HFFc6 (cell line): ENCODE measurements at regions not wholly inside any gene's neighbourhood (a gene's known extent, or its start where the extent isn't known, plus 50 kb on each side); places are given as distances from the start of the nearest gene placed in this dataset.

Experiments used
- DNase-seq: peaks from one replicate; pipeline ENCODE4 v3.0.0-alpha.2; 2018
- H3K27ac Mint-ChIP-seq: 2 replicates; pipeline ENCODE4 v1.8.0; 2020; ENCODE audit warnings: mild to moderate bottlenecking, mixed read lengths
- H3K27me3 Mint-ChIP-seq: 2 replicates; pipeline ENCODE4 v1.8.0; 2021; ENCODE audit warnings: mild to moderate bottlenecking, moderate library complexity, mixed read lengths; ENCODE audit not compliant: insufficient read depth
- H3K36me3 Mint-ChIP-seq: 2 replicates; pipeline ENCODE4 v1.8.0; 2021; ENCODE audit warnings: low read depth, mixed read lengths
- H3K4me1 Mint-ChIP-seq: 2 replicates; pipeline ENCODE4 v1.8.0; 2020; ENCODE audit warnings: low read depth, mixed read lengths
- H3K4me3 Mint-ChIP-seq: 2 replicates; pipeline ENCODE4 v1.8.0; 2020; ENCODE audit warnings: mild to moderate bottlenecking, moderate library complexity, mixed read lengths
- H3K9me3 Mint-ChIP-seq: 2 replicates; pipeline ENCODE4 v1.8.0; 2020; ENCODE audit warnings: mild to moderate bottlenecking, mixed read lengths
- TF ChIP-seq, protein P1 (sequence below): fragments of 200-600 bp; sonication (generic); IDR thresholded peaks from 2 replicates; pipeline ENCODE4 v1.5.0; 2021; ENCODE audit warnings: antibody characterized with exemption, mild to moderate bottlenecking

GRCh38 chr16:86892509-86892908 is 314.2 kb downstream of the FOXL1 start:
- Mint-ChIP-seq H3K36me3 (no peaks in the 10 kb centered on the region), H3K27ac (no peak overlapping the region), H3K9me3 (peaks cover 6% of the 10 kb centered on the region), H3K27me3 (peaks cover 70% of the 10 kb centered on the region), H3K4me1 (no peaks in the 10 kb centered on the region; the same call in 1 of the 2 replicates), H3K4me3 (no peak overlapping the region)
- no peak for DNase-seq
- TF ChIP-seq, protein P1, sequence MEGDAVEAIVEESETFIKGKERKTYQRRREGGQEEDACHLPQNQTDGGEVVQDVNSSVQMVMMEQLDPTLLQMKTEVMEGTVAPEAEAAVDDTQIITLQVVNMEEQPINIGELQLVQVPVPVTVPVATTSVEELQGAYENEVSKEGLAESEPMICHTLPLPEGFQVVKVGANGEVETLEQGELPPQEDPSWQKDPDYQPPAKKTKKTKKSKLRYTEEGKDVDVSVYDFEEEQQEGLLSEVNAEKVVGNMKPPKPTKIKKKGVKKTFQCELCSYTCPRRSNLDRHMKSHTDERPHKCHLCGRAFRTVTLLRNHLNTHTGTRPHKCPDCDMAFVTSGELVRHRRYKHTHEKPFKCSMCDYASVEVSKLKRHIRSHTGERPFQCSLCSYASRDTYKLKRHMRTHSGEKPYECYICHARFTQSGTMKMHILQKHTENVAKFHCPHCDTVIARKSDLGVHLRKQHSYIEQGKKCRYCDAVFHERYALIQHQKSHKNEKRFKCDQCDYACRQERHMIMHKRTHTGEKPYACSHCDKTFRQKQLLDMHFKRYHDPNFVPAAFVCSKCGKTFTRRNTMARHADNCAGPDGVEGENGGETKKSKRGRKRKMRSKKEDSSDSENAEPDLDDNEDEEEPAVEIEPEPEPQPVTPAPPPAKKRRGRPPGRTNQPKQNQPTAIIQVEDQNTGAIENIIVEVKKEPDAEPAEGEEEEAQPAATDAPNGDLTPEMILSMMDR, result no peak

GRCh38 chr16:86893506-86893905 is 315.2 kb downstream of the FOXL1 start:
- TF ChIP-seq, protein P1, result no peak
- H3K27ac Mint-ChIP-seq, result no peak overlapping the region

DNA sequence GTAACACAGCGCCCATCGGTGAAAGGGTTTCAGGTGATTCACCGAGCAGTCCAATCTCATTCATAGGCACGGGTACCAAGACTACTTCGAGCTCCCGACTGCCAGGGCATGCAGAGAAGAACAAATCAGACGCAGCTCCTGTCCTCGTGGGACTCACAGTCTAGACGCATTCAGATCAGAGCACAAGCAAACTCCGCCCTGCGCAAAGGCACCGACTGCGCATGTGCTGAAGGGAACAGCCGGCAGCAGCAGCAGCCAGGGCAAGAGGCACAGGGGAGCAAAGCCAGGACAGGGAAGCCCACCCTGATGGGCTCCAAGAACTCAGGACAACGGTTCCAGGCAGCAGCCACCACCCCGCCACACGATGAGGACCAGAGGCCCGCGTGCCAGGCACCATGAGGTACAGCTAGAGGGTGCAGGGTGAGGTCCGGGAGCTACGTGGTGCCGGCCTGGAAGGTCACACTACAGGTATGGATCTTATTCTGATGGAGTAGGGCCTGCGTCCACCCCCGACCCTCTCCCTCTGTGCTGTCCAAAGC is 315.7 kb downstream of the FOXL1 start:
- Mint-ChIP-seq H3K4me3 (no peak overlapping the region), H3K36me3 (no peaks in the 10 kb centered on the region)
- TF ChIP-seq, protein P1, result no peak

More at GRCh38 chr16:86893506-86893905, 315.2 kb downstream of the FOXL1 start:
- DNase-seq, result no peak
- Mint-ChIP-seq H3K36me3 (no peaks in the 10 kb centered on the region), H3K27me3 (peaks cover 62% of the 10 kb centered on the region), H3K4me1 (peaks cover under 1% of the 10 kb centered on the region; the same call in 1 of the 2 replicates), H3K9me3 (peaks cover 6% of the 10 kb centered on the region), H3K4me3 (no peak overlapping the region)

GRCh38 chr16:86894925-86895324 is 316.6 kb downstream of the FOXL1 start:
- Mint-ChIP-seq H3K4me1 (peaks cover 14% of the 10 kb centered on the region), H3K4me3 (no peak overlapping the region), H3K9me3 (no peaks in the 10 kb centered on the region; the same call in 1 of the 2 replicates), H3K27me3 (peaks cover 61% of the 10 kb centered on the region), H3K27ac (no peak overlapping the region), H3K36me3 (no peaks in the 10 kb centered on the region)
- no peak for DNase-seq
- TF ChIP-seq, protein P1, result no peak

More for the DNA sequence above, 315.7 kb downstream of the FOXL1 start:
- Mint-ChIP-seq H3K9me3 (peaks cover 4% of the 10 kb centered on the region), H3K27ac (no peak overlapping the region), H3K4me1 (peaks cover 6% of the 10 kb centered on the region), H3K27me3 (peaks cover 62% of the 10 kb centered on the region)
- DNase-seq, result no peak

GRCh38 chr16:86895606-86896005 is 317.3 kb downstream of the FOXL1 start:
- Mint-ChIP-seq H3K27me3 (peaks cover 56% of the 10 kb centered on the region), H3K4me1 (peaks cover 19% of the 10 kb centered on the region)

More at GRCh38 chr16:86895606-86896005, 317.3 kb downstream of the FOXL1 start:
- Mint-ChIP-seq H3K4me3 (no peak overlapping the region), H3K9me3 (no peaks in the 10 kb centered on the region; the same call in 1 of the 2 replicates), H3K36me3 (no peaks in the 10 kb centered on the region), H3K27ac (no peak overlapping the region)
- TF ChIP-seq, protein P1, result no peak
- DNase-seq, result no peak
